H1 (cell line): ENCODE measurements at regions not wholly inside any gene's neighbourhood (a gene's known extent, or its start where the extent isn't known, plus 50 kb on each side); places are given as distances from the start of the nearest gene placed in this dataset.

Source experiments
- CTCF ChIA-PET: fragments of 300-600 bp; sonication (Branson Sonifier 250); formaldehyde crosslinking; loops from one replicate; lab custom pipeline; 2021; ENCODE audit not compliant: partially characterized antibody; lab: Charles Lee
- POLR2A ChIA-PET: fragments of 300-600 bp; sonication (Branson Sonifier 250); formaldehyde crosslinking; loops from one replicate; lab custom pipeline; 2021; ENCODE audit warnings: inconsistent platforms; ENCODE audit not compliant: partially characterized antibody; lab: Charles Lee
- DNase-seq, 2 experiments: peaks; one replicate each; pipeline versions ENCODE4 v3.0.0 to v3.0.0-alpha.2; 2010 to 2022; ENCODE audit warnings: low spot score in 2 of 2, low read depth in 1 of 2, mixed read lengths in 1 of 2
- FAIRE-seq: peaks from 2 replicates; lab custom pipeline; 2011; peaks lifted over from hg19 to GRCh38; lab: Jason Lieb, UNC
- H2AFZ ChIP-seq: 2 replicates; pipeline ENCODE4 v1.8.1; 2012; ENCODE audit warnings: low read length, inconsistent platforms
- H2AK5ac ChIP-seq: 2 replicates; pipeline ENCODE4 v1.6.1; 2013; ENCODE audit warnings: low read depth, low read length
- H2BK120ac ChIP-seq: replicated peaks from 2 replicates; pipeline ENCODE3; 2013; ENCODE audit warnings: low read depth, low read length, inconsistent platforms
- H2BK12ac ChIP-seq: 2 replicates; pipeline ENCODE4 v1.6.1; 2013; ENCODE audit warnings: low read depth, low read length
- H2BK15ac ChIP-seq: 2 replicates; pipeline ENCODE4 v1.6.1; 2013; ENCODE audit warnings: low read length
- H2BK20ac ChIP-seq: 2 replicates; pipeline ENCODE4 v1.6.1; 2013; ENCODE audit warnings: low read length
- H2BK5ac ChIP-seq: 2 replicates; pipeline ENCODE4 v1.6.1; 2013; ENCODE audit warnings: low read depth, low read length
- H3K14ac ChIP-seq: 2 replicates; pipeline ENCODE4 v1.6.1; 2013; ENCODE audit warnings: inconsistent platforms; ENCODE audit not compliant: insufficient read length
- H3K18ac ChIP-seq: 2 replicates; pipeline ENCODE4 v1.6.1; 2013; ENCODE audit warnings: low read length; ENCODE audit errors: extremely low read depth
- H3K23ac ChIP-seq: 2 replicates; pipeline ENCODE4 v1.6.1; 2013; ENCODE audit warnings: inconsistent platforms; ENCODE audit not compliant: insufficient read length
- H3K23me2 ChIP-seq: 2 replicates; pipeline ENCODE4 v1.6.1; 2013; ENCODE audit warnings: low read depth, low read length
- H3K27ac ChIP-seq: 2 replicates; pipeline ENCODE4 v1.6.1; 2011; ENCODE audit warnings: low read depth, low read length, inconsistent platforms
- H3K27me3 ChIP-seq, 4 experiments: replicated peaks in 1 of 4; 1 replicate in 1 of 4; 2 replicates in 3 of 4; pipeline versions ENCODE4 v1.6.1 to v1.8.1; 2011 to 2013; ENCODE audit warnings: low read length in 3 of 4, mild to moderate bottlenecking in 3 of 4, inconsistent platforms in 2 of 4, mixed read lengths in 2 of 4, moderate library complexity in 1 of 4; ENCODE audit not compliant: control insufficient read depth in 3 of 4, insufficient read depth in 3 of 4; ENCODE audit errors: extremely low read depth in 1 of 4
- H3K36me3 ChIP-seq, 4 experiments: 2 replicates each; pipeline versions ENCODE4 v1.6.1 to v1.8.1; 2011 to 2013; ENCODE audit warnings: mild to moderate bottlenecking in 4 of 4, low read length in 3 of 4, moderate library complexity in 2 of 4, control low read depth in 1 of 4, inconsistent platforms in 1 of 4; ENCODE audit not compliant: insufficient read depth in 4 of 4, control insufficient read depth in 2 of 4
- H3K4ac ChIP-seq: replicated peaks from 2 replicates; pipeline ENCODE3; 2013; ENCODE audit warnings: low read length, low read depth, mixed read lengths, inconsistent platforms; ENCODE audit not compliant: insufficient read length
- H3K4me1 ChIP-seq, 4 experiments: replicated peaks in 1 of 4; 1 replicate in 1 of 4; 2 replicates in 3 of 4; pipeline versions ENCODE4 v1.6.1 to v1.8.1; 2011 to 2013; ENCODE audit warnings: low read length in 3 of 4, inconsistent platforms in 2 of 4, mixed read lengths in 1 of 4; ENCODE audit not compliant: insufficient read depth in 4 of 4, control insufficient read depth in 3 of 4
- H3K4me2 ChIP-seq, 2 experiments: 2 replicates each; pipeline versions ENCODE4 v1.6.1 to v1.8.1; 2011 to 2013; ENCODE audit warnings: low read depth in 2 of 2, low read length in 2 of 2, control low read depth in 1 of 2, inconsistent platforms in 1 of 2, mild to moderate bottlenecking in 1 of 2; ENCODE audit not compliant: insufficient read depth in 1 of 2
- H3K4me3 ChIP-seq, 4 experiments: fragments of 200-600, 300-600 bp in 1 of 4; sonication (generic), shearing (Covaris generic), sonication (Bioruptor Twin) in 1 of 4; 2 replicates each; pipeline versions ENCODE4 v1.5.1 to v1.8.1; 2011 to 2016; ENCODE audit warnings: low read length in 4 of 4, low read depth in 3 of 4, control low read depth in 2 of 4, inconsistent platforms in 2 of 4, mild to moderate bottlenecking in 2 of 4, mixed read lengths in 1 of 4, moderate library complexity in 1 of 4; ENCODE audit not compliant: insufficient read depth in 2 of 4; ENCODE audit errors: extremely low read depth in 1 of 4
- H3K56ac ChIP-seq: replicated peaks from 2 replicates; pipeline ENCODE3; 2013; ENCODE audit warnings: low read depth, mild to moderate bottlenecking, mixed read lengths, low read length, inconsistent platforms; ENCODE audit not compliant: insufficient read length
- H3K79me1 ChIP-seq: 2 replicates; pipeline ENCODE4 v1.6.1; 2013; ENCODE audit warnings: low read depth, low read length, control low read depth
- H3K79me2 ChIP-seq, 2 experiments: 2 replicates each; pipeline versions ENCODE4 v1.6.1 to v1.8.1; 2012 to 2013; ENCODE audit warnings: low read length in 2 of 2, mild to moderate bottlenecking in 2 of 2, inconsistent platforms in 1 of 2; ENCODE audit not compliant: insufficient read depth in 2 of 2, control insufficient read depth in 1 of 2
- H3K9ac ChIP-seq, 4 experiments: replicated peaks in 1 of 4; 1 replicate in 1 of 4; 2 replicates in 3 of 4; pipeline versions ENCODE4 v1.6.1 to v1.8.1; 2011 to 2013; ENCODE audit warnings: low read depth in 3 of 4, low read length in 3 of 4, control low read depth in 2 of 4, mild to moderate bottlenecking in 2 of 4, moderate library complexity in 2 of 4, inconsistent platforms in 1 of 4; ENCODE audit errors: extremely low read depth in 1 of 4
- H3K9me3 ChIP-seq, 2 experiments: 2 replicates each; pipeline versions ENCODE4 v1.6.1 to v1.8.1; 2012 to 2013; ENCODE audit warnings: mild to moderate bottlenecking in 2 of 2, moderate library complexity in 2 of 2, control low read depth in 1 of 2, inconsistent platforms in 1 of 2, low read depth in 1 of 2, low read length in 1 of 2, mixed read lengths in 1 of 2; ENCODE audit not compliant: insufficient read depth in 2 of 2
- H4K20me1 ChIP-seq, 2 experiments: replicated peaks in 1 of 2; 2 replicates each; pipeline versions ENCODE3 to v1.8.1; 2011 to 2013; ENCODE audit warnings: inconsistent platforms in 2 of 2, low read length in 2 of 2, mild to moderate bottlenecking in 1 of 2; ENCODE audit not compliant: insufficient read depth in 2 of 2, control insufficient read depth in 1 of 2
- H4K5ac ChIP-seq: 2 replicates; pipeline ENCODE4 v1.6.1; 2013; ENCODE audit warnings: low read length, low read depth, mixed read lengths, inconsistent platforms; ENCODE audit not compliant: insufficient read length
- H4K8ac ChIP-seq: 2 replicates; pipeline ENCODE4 v1.8.0; 2013; ENCODE audit warnings: mild to moderate bottlenecking, moderate library complexity, low read length, inconsistent platforms; ENCODE audit not compliant: insufficient read depth; ENCODE audit errors: extremely low read depth
- H4K91ac ChIP-seq: replicated peaks from 2 replicates; pipeline ENCODE3; 2013; ENCODE audit warnings: low read length, mixed read lengths, inconsistent platforms; ENCODE audit not compliant: insufficient read length
- ATF2 ChIP-seq: IDR thresholded peaks from 2 replicates; pipeline ENCODE4 v1.6.1; 2012; ENCODE audit warnings: low read length, inconsistent platforms
- BRCA1 ChIP-seq: IDR thresholded peaks from 2 replicates; pipeline ENCODE4 v1.6.1; 2012; ENCODE audit warnings: low read depth, low read length, improper control_type of control experiment
- CTBP2 ChIP-seq: IDR thresholded peaks from 2 replicates; pipeline ENCODE4 v1.7.0; 2011; ENCODE audit warnings: borderline replicate concordance, mild to moderate bottlenecking, moderate library complexity, mixed read lengths, low read length; ENCODE audit not compliant: insufficient read depth, insufficient read length
- FOSL1 ChIP-seq: IDR thresholded peaks from 2 replicates; pipeline ENCODE4 v1.6.1; 2011; ENCODE audit warnings: mild to moderate bottlenecking, low read depth, low read length, moderate library complexity; ENCODE audit not compliant: insufficient read depth
- KDM1A ChIP-seq: fragments of 200-600, 300-600 bp; sonication (generic); IDR thresholded peaks from 2 replicates; pipeline ENCODE4 v1.7.1; 2016; ENCODE audit warnings: mild to moderate bottlenecking, low read length, borderline replicate concordance
- NRF1 ChIP-seq: IDR thresholded peaks from 2 replicates; pipeline ENCODE4 v1.6.1; 2011; ENCODE audit warnings: mild to moderate bottlenecking, low read depth, low read length, improper control_type of control experiment
- RFX5 ChIP-seq: IDR thresholded peaks from 2 replicates; pipeline ENCODE4 v1.6.1; 2011; ENCODE audit warnings: low read depth, low read length, improper control_type of control experiment, borderline replicate concordance
- RXRA ChIP-seq: IDR thresholded peaks from 2 replicates; pipeline ENCODE4 v1.6.1; 2011; ENCODE audit warnings: low read depth, mild to moderate bottlenecking, low read length, moderate library complexity; ENCODE audit not compliant: insufficient read depth
- SAP30 ChIP-seq: fragments of 300-600 bp; sonication (generic); IDR thresholded peaks from 2 replicates; pipeline ENCODE4 v1.7.1; 2012; ENCODE audit warnings: low read length, moderate library complexity, mild to moderate bottlenecking, inconsistent platforms; ENCODE audit not compliant: insufficient read depth, insufficient replicate concordance
- SIRT6 ChIP-seq: IDR thresholded peaks from one replicate; pipeline ENCODE4 v1.7.1; 2012; ENCODE audit warnings: low read length, inconsistent platforms
- SP4 ChIP-seq: IDR thresholded peaks from 2 replicates; pipeline ENCODE4 v1.6.1; 2012; ENCODE audit warnings: low read length, inconsistent platforms
- SRF ChIP-seq: IDR thresholded peaks from 2 replicates; pipeline ENCODE4 v1.6.1; 2011; ENCODE audit warnings: mild to moderate bottlenecking, low read depth, low read length, moderate library complexity
- SUZ12 ChIP-seq: fragments of 200-600 bp; sonication (generic); IDR thresholded peaks from 2 replicates; pipeline ENCODE4 v1.6.1; 2012; ENCODE audit warnings: mild to moderate bottlenecking, inconsistent platforms, low read length, moderate library complexity, mixed read lengths
- TEAD4 ChIP-seq: IDR thresholded peaks from 2 replicates; pipeline ENCODE4 v1.6.1; 2012; ENCODE audit warnings: low read depth, low read length, inconsistent platforms, mixed read lengths
- WGBS, 2 experiments: shearing (Covaris generic) in 1 of 2; methylation state at CpG; one replicate each; pipeline versions ENCODE4 v1.1.6 to v1.1.7; 2013 to 2015; ENCODE audit warnings: low lambda C conversion rate in 2 of 2, mixed read lengths in 2 of 2, inconsistent platforms in 1 of 2, low coverage in 1 of 2, missing lambda C conversion rate in 1 of 2; ENCODE audit not compliant: insufficient replicate concordance in 2 of 2, insufficient coverage in 1 of 2, insufficient read length in 1 of 2; ENCODE audit errors: extremely low coverage in 1 of 2, missing lambda C conversion rate in 1 of 2; 5-methylcytosine and 5-hydroxymethylcytosine counted together

DNA sequence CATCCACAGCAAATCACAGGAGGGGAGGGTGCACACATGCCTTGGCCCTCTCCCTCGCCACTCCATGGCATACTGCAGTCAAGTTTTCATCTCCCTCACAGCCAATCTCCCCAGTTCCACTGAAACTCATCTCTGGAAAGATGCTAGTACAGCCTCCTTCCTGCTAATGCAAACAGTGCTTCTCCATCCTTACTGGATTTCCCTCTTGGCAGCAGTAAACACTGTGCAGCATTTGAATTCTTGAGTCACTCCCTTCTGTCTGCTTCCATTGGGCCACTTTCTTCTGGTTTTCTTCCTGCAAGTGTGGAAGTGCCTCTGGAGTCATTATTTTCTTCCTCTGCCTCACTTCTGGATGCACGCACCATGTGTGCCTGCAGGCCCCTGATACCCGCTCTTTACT is 460.3 kb downstream of the QKI start:
- Histone ChIP-seq H3K27me3 (no peaks in the 10 kb centered on the region), H2BK120ac (no peak overlapping the region)
- TF ChIP-seq CTBP2: no peak
- no peak for TF ChIP-seq SAP30
- no peak for TF ChIP-seq NRF1
- TF ChIP-seq ATF2: no peak
- no peak for TF ChIP-seq SUZ12
- no peak for TF ChIP-seq RXRA
- no peak for TF ChIP-seq RFX5
- no peak for TF ChIP-seq KDM1A
- TF ChIP-seq SRF: no peak
- TF ChIP-seq SP4: no peak
- no peak for TF ChIP-seq BRCA1
- no peak for TF ChIP-seq TEAD4
- no peak for TF ChIP-seq FOSL1
- no peak for TF ChIP-seq SIRT6

More for the DNA sequence above, 460.3 kb downstream of the QKI start:
- Histone ChIP-seq H3K79me1 (no peaks in the 10 kb centered on the region), H3K36me3 (no peaks in the 10 kb centered on the region), H3K4ac (no peak overlapping the region), H3K18ac (no peak overlapping the region), H2BK20ac (no peak overlapping the region), H3K23ac (no peak overlapping the region), H4K5ac (no peak overlapping the region), H4K91ac (no peak overlapping the region), H2BK5ac (no peak overlapping the region), H3K4me2 (no peak overlapping the region), H2AFZ (no peak overlapping the region), H2BK15ac (no peak overlapping the region), H2AK5ac (no peak overlapping the region), H3K14ac (no peak overlapping the region), H3K9ac (no peak overlapping the region), H4K20me1 (no peaks in the 10 kb centered on the region), H3K79me2 (no peaks in the 10 kb centered on the region), H3K4me1 (no peaks in the 10 kb centered on the region), H3K9me3 (no peaks in the 10 kb centered on the region), H3K4me3 (no peak overlapping the region), H4K8ac (no peak overlapping the region), H2BK12ac (no peak overlapping the region), H3K56ac (no peak overlapping the region), H3K23me2 (no peaks in the 10 kb centered on the region), H3K27ac (no peak overlapping the region)
- CTCF ChIA-PET: interaction anchor here (0.7 kb wide), 1 partner anchor 53 kb away, joined by 3 read pairs; no protein-coding TSS in a partner anchor
- 90% methylated on average over 3 of the region's 3 CpGs; no CpG with 5 or more reads in 1 of the 2 experiments for WGBS, 2 experiments
- POLR2A ChIA-PET: no interaction called here
- no peak for DNase-seq
- no peak for FAIRE-seq
